Heart right ventricle (tissue), 16 donors: ENCODE measurements at regions not wholly inside any gene's neighbourhood (a gene's known extent, or its start where the extent isn't known, plus 50 kb on each side); places are given as distances from the start of the nearest gene placed in this dataset.

Source experiments
- ATAC-seq, 8 donors: fragments of 200-7000 bp; cut with Tn5 transposase; one replicate each; pipeline ENCODE4 v1.9.1; 2020; ENCODE audit warnings: mild to moderate bottlenecking in 8 of 8, moderate library complexity in 8 of 8, moderate number of reproducible peaks in 1 of 8
- DNase-seq, 2 donors: peaks; one replicate each; pipeline ENCODE4 v3.0.0-alpha.2; 2020
- H3K27ac ChIP-seq, 10 donors: fragments of 200-600 bp; sonication (generic) in 2 of 10; one replicate each; pipeline versions ENCODE4 v1.5.0 to v1.8.0; 2020 to 2022; ENCODE audit warnings: mild to moderate bottlenecking in 3 of 10
- H3K27me3 ChIP-seq, 7 donors: fragments of 200-600 bp; one replicate each; pipeline ENCODE4 v1.8.0; 2021 to 2022; ENCODE audit warnings: mild to moderate bottlenecking in 2 of 7
- H3K36me3 ChIP-seq, 9 donors: fragments of 200-600 bp; sonication (generic) in 1 of 9; one replicate each; pipeline versions ENCODE4 v1.5.0 to v1.8.0; 2020 to 2022; ENCODE audit warnings: mild to moderate bottlenecking in 2 of 9
- H3K4me1 ChIP-seq, 9 donors: fragments of 200-600 bp; sonication (generic) in 1 of 9; one replicate each; pipeline versions ENCODE4 v1.5.0 to v1.8.0; 2020 to 2022; ENCODE audit warnings: mild to moderate bottlenecking in 4 of 9
- H3K4me3 ChIP-seq, 10 donors: fragments of 200-600 bp; sonication (generic) in 2 of 10; one replicate each; pipeline versions ENCODE4 v1.5.0 to v1.8.0; 2020 to 2022; ENCODE audit warnings: mild to moderate bottlenecking in 7 of 10, moderate library complexity in 2 of 10
- H3K9me3 ChIP-seq, 11 donors: fragments of 200-600 bp in 10 of 11; sonication (generic) in 2 of 11; one replicate each; pipeline versions ENCODE4 v1.5.0 to v1.8.0; 2013 to 2022; ENCODE audit warnings: mild to moderate bottlenecking in 2 of 11, control low read depth in 1 of 11, moderate library complexity in 1 of 11
- CTCF ChIP-seq, 9 donors: fragments of 200-600 bp; sonication (generic) in 2 of 9; IDR thresholded peaks; one replicate each; pipeline versions ENCODE4 v1.5.0 to v1.8.0; 2021 to 2022; ENCODE audit warnings: antibody characterized with exemption in 9 of 9, mild to moderate bottlenecking in 5 of 9, moderate library complexity in 1 of 9
- WGBS, 2 donors: extraction: QIAGEN DNeasy Blood & Tissue Kit; methylation state at CpG; one replicate each; pipeline ENCODE4 v1.1.7; 2013; ENCODE audit warnings: inconsistent platforms in 1 of 2; 5-methylcytosine and 5-hydroxymethylcytosine counted together
- intact Hi-C, 10 donors: fragments of 100-400 bp; cut with DNase I; formaldehyde crosslinking; loops; one replicate each; pipeline versions ENCODE4 v1.11.1 to v1.14.2; 2022
- donor health status: Arrhythmogenic right ventricular cardiomyopathy.
- donor health status: ischemic (EF 13 %, LVEDD 7.1; RV severe dilation, severe dysfunction).
- donor health status: healthy with polysubstance abuse.
- donor health status: DM: no; HTN: yes; CAD: no.
- donor health status: DM: no; HTN: no; CAD: no.
- donor health status: ischemic (EF 25% LVEDD 6.9; RV normal size, moderate dysfunction).
- donor health status: ischemic (EF 25% LVEDD 5.7; RV mildly dilated, moderate dysfunction).
- donor health status: healthy.
- donor health status: DM: yes; HTN: yes; CAD: no.
- donor health status: Ischemic cardiomyopathy.
- donor health status: ischemic (EF 35%, LVEDD 5.7; RV mildly dilated, moderate dysfunction).
- donor health status: nonischemic (EF 11% LVEDD 7.7; RV severe dilation, severe dysfunction).
- donor health status: DM: yes; HTN: yes; CAD: no.
- donor health status: PGD.
- donor health status: ischemic (EF 29% LVEDD 5.4; RV normal size, mild dysfunction).
- donor health status: nonischemic (EF 23%, LVEDD 6.1; RV moderate dilation, normal function).

- intact Hi-C loops, result loop anchor here in 9 of 10 donors (2.0 to 10.0 kb wide), 4 partner anchors 127 to 225 kb away; partner anchors contain the start of gene ZNF516 (in 1 of the 9)
- no peak overlapping the region for H3K4me3 ChIP-seq
- WGBS, 2 donors, result 41 to 50% methylated on average over 12 of the region's 12 CpGs
- H3K27me3 ChIP-seq, result peaks cover 0 to 13% (median 0%) of the 10 kb centered on the region in 7 donors
- H3K36me3 ChIP-seq, result no peaks in the 10 kb centered on the region
- H3K9me3 ChIP-seq, result peaks cover 0 to 5% (median 0%) of the 10 kb centered on the region in 11 donors
- no peak overlapping the region for H3K27ac ChIP-seq
- peaks cover 0 to 34% (median 16%) of the 10 kb centered on the region in 9 donors for H3K4me1 ChIP-seq
- TF ChIP-seq CTCF (IDR thresholded peaks at IDR 0.05), result no peak
- ATAC-seq (no peak), DNase-seq (no peak)
Observed at GRCh38 chr18:76621782-76622495, 126.9 kb upstream of the ZNF516 start.

- no peak for ATAC-seq
- no peaks in the 10 kb centered on the region for H3K9me3 ChIP-seq
- DNase-seq, result no peak
- H3K4me1 ChIP-seq, result peaks cover 0 to 34% (median 16%) of the 10 kb centered on the region in 9 donors
- WGBS, 2 donors, result 54 to 56% methylated on average over 9 of the region's 9 CpGs
- TF ChIP-seq CTCF (IDR thresholded peaks at IDR 0.05), result no peak
- no peaks in the 10 kb centered on the region for H3K36me3 ChIP-seq
- no peak overlapping the region for H3K27ac ChIP-seq
- intact Hi-C loops, result loop anchor here in 9 of 10 donors (2.0 to 10.0 kb wide), 4 partner anchors 126 to 224 kb away; partner anchors contain the start of gene ZNF516 (in 1 of the 9)
- H3K4me3 ChIP-seq, result peak overlapping the region in 1 of 10 donors; percentile 58
- peaks cover 0 to 10% (median 0%) of the 10 kb centered on the region in 7 donors for H3K27me3 ChIP-seq
Observed at GRCh38 chr18:76621226-76621625, 126.2 kb upstream of the ZNF516 start.

- no peaks in the 10 kb centered on the region for H3K9me3 ChIP-seq
- ATAC-seq, result peak; percentile 81 to 91 (median 87)
- WGBS, 2 donors, result 18 to 22% methylated on average over 29 to 30 of the region's 30 CpGs
- peaks cover 0 to 34% (median 16%) of the 10 kb centered on the region in 9 donors for H3K4me1 ChIP-seq
- DNase-seq, result peak; percentile 69
- no peaks in the 10 kb centered on the region for H3K36me3 ChIP-seq
- H3K27ac ChIP-seq, result peak overlapping the region in 8 of 10 donors; percentile 2 to 83 (median 64)
- peaks cover 0 to 10% (median 0%) of the 10 kb centered on the region in 7 donors for H3K27me3 ChIP-seq
- peak; percentile 25 to 76 (median 68) for TF ChIP-seq CTCF (IDR thresholded peaks at IDR 0.05)
- intact Hi-C loops, result loop anchor here in 9 of 10 donors (2.0 to 10.0 kb wide), 4 partner anchors 126 to 223 kb away; partner anchors contain the start of gene ZNF516 (in 1 of the 9)
- peak overlapping the region; percentile 1 to 58 (median 50) for H3K4me3 ChIP-seq
Observed at GRCh38 chr18:76620321-76621170, 125.5 kb upstream of the ZNF516 start.
